OCI-LY7 (cell line): ENCODE measurements at regions not wholly inside any gene's neighbourhood (a gene's known extent, or its start where the extent isn't known, plus 50 kb on each side); places are given as distances from the start of the nearest gene placed in this dataset.

Experiments used
- BruUV-seq: library from RNA; stranded (reverse); fragments of 400-500 nt; replicated peaks from 2 replicates; lab custom pipeline; 2021; lab: Mats Ljungman, UMichigan
- CTCF ChIA-PET: fragments of 300-600 bp; sonication (Branson Sonifier 250); formaldehyde crosslinking; loops from one replicate; lab custom pipeline; 2022; ENCODE audit warnings: antibody characterized with exemption; ENCODE audit not compliant: unreplicated experiment; lab: Charles Lee
- POLR2A ChIA-PET: fragments of 300-600 bp; sonication (Branson Sonifier 250); formaldehyde crosslinking; loops from one replicate; lab custom pipeline; 2022; ENCODE audit warnings: antibody characterized with exemption; lab: Charles Lee
- DNase-seq: peaks from one replicate; pipeline ENCODE4 v3.0.0-alpha.2; 2015; ENCODE audit warnings: low spot score
- H2AFZ ChIP-seq: fragments of 200-600 bp; sonication (generic), shearing (Covaris generic); 2 replicates; pipeline ENCODE4 v1.6.1; 2014; ENCODE audit warnings: mild to moderate bottlenecking, antibody characterized with exemption, low read length, moderate library complexity
- H3K27ac ChIP-seq: fragments of 200-600 bp; sonication (generic); 2 replicates; pipeline ENCODE4 v1.5.1; 2014; ENCODE audit warnings: mixed run types, low read depth, mild to moderate bottlenecking, moderate library complexity, low read length, inconsistent platforms; ENCODE audit not compliant: poor library complexity, severe bottlenecking
- H3K36me3 ChIP-seq: fragments of 200-600 bp; sonication (generic); 2 replicates; pipeline ENCODE4 v1.6.1; 2014; ENCODE audit warnings: mild to moderate bottlenecking, antibody characterized with exemption, low read length, moderate library complexity, mixed read lengths; ENCODE audit not compliant: insufficient read depth
- H3K4me1 ChIP-seq: fragments of 200-600 bp; sonication (generic); 2 replicates; pipeline ENCODE4 v1.5.1; 2014; ENCODE audit warnings: mild to moderate bottlenecking, low read length; ENCODE audit not compliant: insufficient read depth, poor library complexity, severe bottlenecking
- H3K4me2 ChIP-seq: fragments of 200-600 bp; sonication (generic); 2 replicates; pipeline ENCODE4 v1.6.1; 2014; ENCODE audit warnings: mild to moderate bottlenecking, low read length
- H3K4me3 ChIP-seq: fragments of 200-600 bp; sonication (generic); 2 replicates; pipeline ENCODE4 v1.5.1; 2014; ENCODE audit warnings: mild to moderate bottlenecking, low read depth, low read length; ENCODE audit not compliant: poor library complexity, severe bottlenecking
- H3K79me2 ChIP-seq: fragments of 200-600 bp; sonication (generic); 2 replicates; pipeline ENCODE4 v1.6.1; 2016; ENCODE audit warnings: low read depth, mild to moderate bottlenecking, low read length, moderate library complexity, mixed read lengths; ENCODE audit not compliant: insufficient read depth
- H3K9me2 ChIP-seq: fragments of 200-600 bp; sonication (generic); 2 replicates; pipeline ENCODE4 v1.6.1; 2016; ENCODE audit warnings: mild to moderate bottlenecking, low read length, mixed read lengths; ENCODE audit not compliant: insufficient read depth
- H3K9me3 ChIP-seq: fragments of 200-600 bp; sonication (generic); 2 replicates; pipeline ENCODE4 v1.6.1; 2014; ENCODE audit warnings: mild to moderate bottlenecking, mixed run types, low read length, mixed read lengths
- H4K20me1 ChIP-seq: fragments of 200-600 bp; sonication (generic); 2 replicates; pipeline ENCODE4 v1.6.1; 2014; ENCODE audit warnings: mild to moderate bottlenecking, antibody characterized with exemption, low read length, moderate library complexity, mixed read lengths; ENCODE audit not compliant: insufficient read depth
- CTCF ChIP-seq: fragments of 200-600 bp; sonication (generic); conservative IDR thresholded peaks from 2 replicates; pipeline ENCODE4 v1.5.1; 2014; ENCODE audit warnings: mild to moderate bottlenecking, antibody characterized with exemption, low read length, moderate library complexity, mixed read lengths
- EZH2phosphoT487 ChIP-seq: fragments of 200-600 bp; sonication (generic); IDR thresholded peaks from 2 replicates; pipeline ENCODE4 v1.6.1; 2018; ENCODE audit warnings: low read depth, borderline replicate concordance, mild to moderate bottlenecking, mixed run types, antibody characterized with exemption, low read length, moderate library complexity, mixed read lengths
- intact Hi-C: fragments of 100-400 bp; cut with micrococcal nuclease; formaldehyde crosslinking; loops from one replicate; pipeline ENCODE4 v1.10.0; 2022; ENCODE audit not compliant: unreplicated experiment

GRCh38 chr4:174116021-174116420, 167.4 kb downstream of the FBXO8 start:
- H3K9me3 ChIP-seq: no peaks in the 10 kb centered on the region
- no peaks in the 10 kb centered on the region for H3K79me2 ChIP-seq
- no TSS peak for BruUV-seq
- intact Hi-C loops: no loop called here
- CTCF ChIA-PET: no interaction called here
- TF ChIP-seq EZH2phosphoT487: no peak
- TF ChIP-seq CTCF: no peak
- POLR2A ChIA-PET: interaction anchor here (0.7 kb wide), 1 partner anchor 398 kb away, joined by 3 read pairs; no protein-coding TSS in a partner anchor
- no peaks in the 10 kb centered on the region for H3K36me3 ChIP-seq
- H3K4me2 ChIP-seq: no peak overlapping the region
- no peaks in the 10 kb centered on the region for H3K4me1 ChIP-seq
- H3K9me2 ChIP-seq: no peaks in the 10 kb centered on the region
- no peak for DNase-seq
- no peak overlapping the region for H3K4me3 ChIP-seq
- no peak overlapping the region for H3K27ac ChIP-seq
- no peak overlapping the region for H2AFZ ChIP-seq
- H4K20me1 ChIP-seq: no peaks in the 10 kb centered on the region

GRCh38 chr4:174111422-174111821, 172.0 kb downstream of the FBXO8 start:
- DNase-seq: no peak
- BruUV-seq: no TSS peak
- TF ChIP-seq EZH2phosphoT487 (no peak), CTCF (no peak)
- Histone ChIP-seq H2AFZ (no peak overlapping the region), H4K20me1 (no peaks in the 10 kb centered on the region), H3K9me2 (no peaks in the 10 kb centered on the region), H3K4me2 (no peak overlapping the region), H3K27ac (no peak overlapping the region), H3K36me3 (no peaks in the 10 kb centered on the region), H3K4me3 (no peak overlapping the region), H3K79me2 (no peaks in the 10 kb centered on the region), H3K9me3 (no peaks in the 10 kb centered on the region), H3K4me1 (no peaks in the 10 kb centered on the region)
- intact Hi-C loops: no loop called here
- ChIA-PET CTCF (no interaction called here), POLR2A (no interaction called here)

- POLR2A ChIA-PET: no interaction called here
- Histone ChIP-seq H3K9me3 (no peaks in the 10 kb centered on the region), H2AFZ (no peak overlapping the region), H3K79me2 (no peaks in the 10 kb centered on the region), H3K27ac (no peak overlapping the region), H3K4me1 (no peaks in the 10 kb centered on the region), H3K9me2 (no peaks in the 10 kb centered on the region), H3K4me2 (no peak overlapping the region), H3K36me3 (no peaks in the 10 kb centered on the region), H3K4me3 (no peak overlapping the region), H4K20me1 (no peaks in the 10 kb centered on the region)
- no TSS peak for BruUV-seq
- CTCF ChIA-PET: no interaction called here
- intact Hi-C loops: no loop called here
- TF ChIP-seq CTCF (no peak), EZH2phosphoT487 (no peak)
- DNase-seq: no peak
These were observed 173.3 kb downstream of the FBXO8 start for GRCh38 chr4:174110180-174110579.
